Activated CD4-positive, alpha-beta T cell treated with anti-CD3 and anti-CD28 coated beads, Interleukin-2, amount 10 ng/mL, durations not matched to agents 7 days and 5 days (primary cell): ENCODE measurements at regions not wholly inside any gene's neighbourhood (a gene's known extent, or its start where the extent isn't known, plus 50 kb on each side); places are given as distances from the start of the nearest gene placed in this dataset.
A peak's percentile ranks its signal among the peaks of the same experiment; 100 is the strongest.
"Not testable (repeated sequence)": the region's sequence is repeated elsewhere in the genome, so short reads cannot be mapped to it uniquely, and the experiment has no call there.

Experiments used
- CTCF ChIA-PET: fragments of 350-600 bp; sonication (Branson Sonifier 250); formaldehyde crosslinking; loops from one replicate; lab custom pipeline; 2021; ENCODE audit warnings: antibody characterized with exemption; lab: Charles Lee
- POLR2A ChIA-PET: fragments of 350-600 bp; sonication (Branson Sonifier 250); formaldehyde crosslinking; loops from one replicate; lab custom pipeline; 2021; ENCODE audit warnings: antibody characterized with exemption; lab: Charles Lee
- DNase-seq: peaks from one replicate; pipeline ENCODE4 v3.0.0-alpha.2; 2020
- H3K27ac Mint-ChIP-seq: one replicate; pipeline ENCODE4 v1.8.0; 2021; ENCODE audit warnings: mild to moderate bottlenecking, moderate library complexity, mixed read lengths
- H3K27me3 Mint-ChIP-seq: one replicate; pipeline ENCODE4 v1.8.0; 2021; ENCODE audit warnings: mixed read lengths
- H3K36me3 Mint-ChIP-seq: one replicate; pipeline ENCODE4 v1.8.0; 2021; ENCODE audit warnings: low read depth, mixed read lengths
- H3K4me1 Mint-ChIP-seq: one replicate; pipeline ENCODE4 v1.8.0; 2021; ENCODE audit warnings: mixed read lengths
- H3K4me3 Mint-ChIP-seq: one replicate; pipeline ENCODE4 v1.8.0; 2021; ENCODE audit warnings: mild to moderate bottlenecking, moderate library complexity, mixed read lengths
- H3K9me3 Mint-ChIP-seq: one replicate; pipeline ENCODE4 v1.8.0; 2021; ENCODE audit warnings: mixed read lengths

DNA sequence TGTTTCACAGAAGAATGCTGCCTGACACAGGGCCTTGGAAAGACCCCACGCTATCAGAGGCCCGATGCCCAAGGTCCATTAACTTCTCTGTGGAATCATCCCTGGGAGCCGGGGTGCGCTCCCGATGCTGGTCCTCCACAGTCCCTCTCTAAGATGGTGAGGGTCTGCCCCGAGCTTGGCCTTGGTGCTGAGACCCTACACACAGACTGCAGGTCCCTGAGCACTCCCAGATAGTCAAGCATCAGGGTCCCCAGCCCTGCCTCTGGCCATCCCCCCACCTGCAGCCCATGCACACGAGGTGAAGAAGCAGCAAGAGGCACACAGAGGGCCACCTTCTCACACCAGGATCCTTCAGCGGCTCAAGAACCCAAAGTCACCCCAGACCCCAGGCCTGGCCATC is 263.3 kb downstream of the MYCN start:
- no peak overlapping the region for H3K4me3 Mint-ChIP-seq
- POLR2A ChIA-PET, result no interaction called here
- DNase-seq, result no peak
- no peaks in the 10 kb centered on the region for H3K4me1 Mint-ChIP-seq
- H3K27ac Mint-ChIP-seq, result no peak overlapping the region
- H3K36me3 Mint-ChIP-seq, result no peaks in the 10 kb centered on the region
- H3K27me3 Mint-ChIP-seq, result peaks cover 5% of the 10 kb centered on the region
- no peaks in the 10 kb centered on the region for H3K9me3 Mint-ChIP-seq
- CTCF ChIA-PET, result no interaction called here

DNA sequence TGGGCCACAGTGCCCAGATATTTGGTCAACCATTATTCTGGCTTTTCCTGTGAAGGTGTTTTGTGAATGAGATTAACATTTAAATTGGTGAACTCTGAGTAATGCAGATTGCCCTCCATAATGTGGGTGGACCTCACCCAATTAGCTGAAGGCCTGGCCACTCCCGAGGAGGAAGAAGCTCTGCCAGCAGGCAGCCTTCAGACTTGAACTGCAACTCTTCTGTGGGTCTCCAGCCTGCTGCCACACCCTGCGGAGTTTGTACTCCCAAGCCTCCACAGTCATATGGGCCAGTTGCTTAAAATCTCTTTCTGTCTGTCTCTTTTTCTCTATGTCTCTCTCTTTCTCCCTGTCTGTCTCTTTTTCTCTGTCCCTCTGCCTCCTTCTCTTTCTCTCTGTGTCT is 262.7 kb downstream of the MYCN start:
- POLR2A ChIA-PET, result no interaction called here
- DNase-seq, result no peak
- no peaks in the 10 kb centered on the region for H3K36me3 Mint-ChIP-seq
- H3K4me3 Mint-ChIP-seq, result no peak overlapping the region
- H3K9me3 Mint-ChIP-seq, result no peaks in the 10 kb centered on the region
- H3K27me3 Mint-ChIP-seq, result peaks cover 5% of the 10 kb centered on the region
- CTCF ChIA-PET, result no interaction called here
- no peaks in the 10 kb centered on the region for H3K4me1 Mint-ChIP-seq
- no peak overlapping the region for H3K27ac Mint-ChIP-seq

DNA sequence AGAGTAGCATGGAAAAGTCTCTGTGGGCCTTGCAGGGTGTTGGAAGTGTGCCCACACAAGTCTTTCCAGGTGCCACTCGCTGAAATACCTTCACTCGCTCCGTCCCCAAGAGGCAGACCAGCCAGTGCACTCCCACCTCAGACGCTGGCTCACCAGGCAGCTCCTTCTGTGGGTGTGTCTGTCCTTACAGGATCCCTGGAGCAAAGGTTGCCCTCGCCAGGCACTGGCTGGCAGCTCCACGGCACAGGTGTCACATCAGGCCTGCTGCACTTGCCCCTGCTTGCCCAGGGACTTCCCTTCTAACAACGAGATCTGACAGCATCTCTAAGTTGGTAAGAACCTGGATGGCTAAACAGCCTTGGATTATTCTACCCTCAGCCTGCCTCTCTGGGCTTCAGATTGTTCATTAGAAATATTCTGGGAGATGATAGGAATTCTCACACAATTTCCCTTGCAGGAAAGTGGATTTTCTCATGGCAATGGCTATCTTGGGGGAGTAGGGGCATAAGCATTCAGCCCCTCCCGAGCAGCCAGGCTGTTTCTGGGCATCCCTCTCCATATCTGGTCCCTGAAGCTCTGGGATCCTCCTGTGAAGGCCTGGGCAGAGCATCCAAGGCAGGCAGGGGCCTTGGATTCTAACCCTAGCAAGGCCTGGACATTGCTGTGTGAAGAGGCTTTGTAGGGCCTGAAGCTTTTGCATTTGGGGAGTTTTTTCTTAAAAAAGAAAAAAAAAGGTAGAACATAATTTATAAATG is 262.1 kb downstream of the MYCN start:
- Mint-ChIP-seq H3K27me3 (peaks cover 4% of the 10 kb centered on the region), H3K36me3 (no peaks in the 10 kb centered on the region), H3K4me1 (no peaks in the 10 kb centered on the region), H3K4me3 (no peak overlapping the region), H3K27ac (no peak overlapping the region), H3K9me3 (no peaks in the 10 kb centered on the region)
- DNase-seq, result no peak
- ChIA-PET POLR2A (no interaction called here), CTCF (no interaction called here)

DNA sequence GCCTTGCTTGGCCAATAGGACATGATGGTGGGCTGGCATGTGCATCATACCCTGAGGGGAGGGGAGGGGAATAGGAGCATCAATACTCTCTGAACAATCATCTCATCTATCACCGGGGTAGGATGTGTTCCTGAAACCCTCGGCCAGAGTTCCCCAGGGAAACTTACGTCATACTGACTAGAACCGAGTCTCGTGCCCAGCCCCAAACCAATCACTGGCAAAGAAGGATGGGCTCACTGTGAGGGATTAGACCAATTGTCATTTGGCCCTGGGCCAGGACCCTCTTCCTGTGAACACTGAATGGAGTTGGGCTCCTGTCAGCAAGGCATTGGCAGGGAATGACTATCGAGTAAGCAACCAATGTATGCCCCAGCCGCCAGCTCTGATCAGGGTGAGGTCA is 261.5 kb downstream of the MYCN start:
- no peak overlapping the region for H3K4me3 Mint-ChIP-seq
- no peak overlapping the region for H3K27ac Mint-ChIP-seq
- no peaks in the 10 kb centered on the region for H3K9me3 Mint-ChIP-seq
- no peaks in the 10 kb centered on the region for H3K36me3 Mint-ChIP-seq
- ChIA-PET CTCF (no interaction called here), POLR2A (no interaction called here)
- no peak for DNase-seq
- no peaks in the 10 kb centered on the region for H3K27me3 Mint-ChIP-seq
- H3K4me1 Mint-ChIP-seq, result no peaks in the 10 kb centered on the region

DNA sequence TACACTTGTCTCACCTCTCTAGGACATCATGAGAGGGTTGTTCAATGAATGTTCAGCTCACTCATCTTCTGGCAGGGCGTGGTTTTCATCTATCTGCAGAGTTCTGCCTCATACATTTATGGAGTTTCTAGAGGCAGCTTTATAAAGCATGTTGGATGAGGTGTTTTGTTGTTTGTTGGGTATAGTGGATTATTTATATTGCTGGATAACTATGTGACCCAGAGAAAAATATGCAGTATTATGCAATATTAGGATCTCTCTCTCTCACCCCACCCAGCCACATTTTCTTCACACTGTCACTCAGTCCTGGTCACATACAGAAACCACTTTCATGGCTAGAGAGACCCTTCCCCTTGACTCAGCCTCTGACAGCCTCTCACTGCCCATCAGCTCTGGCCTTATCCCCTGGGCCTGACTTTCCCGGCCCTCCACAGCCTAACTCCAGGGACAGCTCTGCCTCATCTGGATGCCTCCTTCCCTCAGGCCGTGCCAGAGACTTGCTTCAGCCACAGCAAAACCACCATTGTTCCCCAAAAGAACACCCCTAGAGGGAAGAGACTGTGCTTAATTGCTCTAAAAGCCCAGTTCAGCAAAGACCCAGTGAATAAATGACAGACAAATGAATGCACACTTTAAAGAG is 260.3 kb downstream of the MYCN start:
- H3K9me3 Mint-ChIP-seq, result no peaks in the 10 kb centered on the region
- H3K4me1 Mint-ChIP-seq, result no peaks in the 10 kb centered on the region
- POLR2A ChIA-PET, result interaction anchor here (0.6 kb wide), 1 partner anchor 18 kb away, joined by 3 read pairs; no protein-coding TSS in a partner anchor
- no peaks in the 10 kb centered on the region for H3K27me3 Mint-ChIP-seq
- H3K36me3 Mint-ChIP-seq, result no peaks in the 10 kb centered on the region
- no peak for DNase-seq
- CTCF ChIA-PET, result no interaction called here
- H3K27ac Mint-ChIP-seq, result no peak overlapping the region
- H3K4me3 Mint-ChIP-seq, result no peak overlapping the region

DNA sequence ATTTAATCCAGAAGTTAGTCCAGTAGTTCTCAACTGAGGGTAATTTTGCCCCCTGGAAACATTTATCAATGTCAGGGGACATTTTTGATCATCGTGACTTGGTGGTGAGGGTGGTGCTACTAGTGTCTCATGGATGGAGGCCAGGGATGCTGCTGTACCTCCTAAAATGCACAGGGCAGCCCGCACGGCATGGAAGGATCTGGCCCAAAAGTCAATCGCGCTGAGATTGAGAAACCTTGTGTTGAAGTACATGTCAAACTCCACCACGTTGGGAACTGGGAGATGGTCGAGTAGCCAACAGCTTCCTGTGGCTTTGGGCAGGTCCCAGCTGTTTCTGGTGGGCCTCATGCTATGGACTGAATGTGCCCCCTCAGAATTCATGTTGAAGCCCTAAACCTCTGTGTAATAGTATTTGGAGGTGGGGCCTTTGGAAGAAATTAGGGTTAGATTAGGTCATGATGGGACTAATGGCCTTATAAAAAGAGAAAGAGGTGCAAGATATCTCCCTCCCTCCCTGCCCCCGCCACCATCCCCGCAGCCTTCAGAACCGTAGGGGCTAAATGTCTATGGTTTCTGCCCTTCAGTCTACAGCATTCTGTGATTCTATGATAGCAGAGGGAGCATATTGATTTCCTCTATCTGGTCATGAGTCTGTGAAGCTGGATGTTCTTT is 259.7 kb downstream of the MYCN start:
- Mint-ChIP-seq H3K27ac (no peak overlapping the region), H3K9me3 (no peaks in the 10 kb centered on the region), H3K4me3 (no peak overlapping the region), H3K27me3 (no peaks in the 10 kb centered on the region), H3K36me3 (no peaks in the 10 kb centered on the region), H3K4me1 (no peaks in the 10 kb centered on the region)
- POLR2A ChIA-PET, result interaction anchor here (0.6 kb wide), 1 partner anchor 18 kb away, joined by 3 read pairs; no protein-coding TSS in a partner anchor
- no peak for DNase-seq
- CTCF ChIA-PET, result no interaction called here

DNA sequence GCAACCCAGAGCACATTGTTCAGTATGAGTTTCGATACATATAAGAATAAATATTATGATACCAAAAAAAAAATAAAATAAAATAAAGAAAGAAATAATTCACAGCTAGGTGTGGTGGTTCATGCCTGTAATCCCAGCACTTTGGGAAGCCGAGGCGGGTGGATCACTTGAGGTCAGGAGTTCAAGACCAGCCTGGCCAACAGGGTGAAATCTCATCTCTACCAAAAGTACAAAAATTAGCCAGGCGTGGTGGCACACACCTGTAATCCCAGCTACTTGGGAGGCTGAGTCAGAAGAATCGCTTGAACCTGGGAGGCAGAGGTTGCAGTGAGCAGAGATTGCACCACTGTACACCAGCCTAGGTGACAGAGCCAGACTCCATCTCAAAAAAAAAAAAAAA is 258.9 kb downstream of the MYCN start:
- POLR2A ChIA-PET, H3K27me3 Mint-ChIP-seq, DNase-seq, H3K4me3 Mint-ChIP-seq, H3K36me3 Mint-ChIP-seq, H3K27ac Mint-ChIP-seq, H3K9me3 Mint-ChIP-seq, H3K4me1 Mint-ChIP-seq: not testable (repeated sequence)
- CTCF ChIA-PET, result interaction anchor here (0.6 kb wide), 1 partner anchor 50 kb away, joined by 3 read pairs; no protein-coding TSS in a partner anchor

DNA sequence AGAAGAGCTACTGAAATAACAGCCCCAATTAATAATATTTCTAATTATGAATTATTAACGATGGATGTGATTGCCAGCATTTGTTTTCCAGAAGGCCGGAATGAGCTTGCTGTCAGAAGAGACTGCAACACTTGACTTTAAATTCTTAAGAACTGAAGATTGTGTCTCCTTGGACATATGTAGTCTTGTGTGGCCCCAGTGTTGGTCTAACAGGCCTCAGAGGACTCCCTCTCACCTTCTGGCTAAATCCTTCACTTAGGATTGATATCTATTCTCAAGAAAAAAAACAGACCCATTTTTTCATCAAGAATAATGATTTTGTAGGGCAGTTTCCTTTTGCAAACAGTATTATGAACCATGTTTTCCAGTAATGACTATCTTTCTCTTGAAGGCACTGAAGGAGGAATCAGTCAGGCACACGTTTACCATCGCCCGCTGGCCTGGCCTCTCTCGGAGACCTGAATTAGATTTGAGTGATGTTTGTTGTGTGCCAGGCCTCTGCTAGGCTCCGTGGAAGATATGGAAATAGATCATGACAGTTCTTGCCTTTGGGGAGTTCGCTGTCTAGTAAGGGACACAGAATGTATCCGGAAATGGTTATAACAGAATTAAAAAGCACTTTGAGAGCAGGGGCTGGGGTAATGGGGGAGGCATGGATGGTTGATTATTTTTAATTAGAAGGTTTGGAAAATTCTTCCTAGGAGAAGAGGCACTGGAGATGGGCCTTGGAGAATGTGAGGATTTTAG is 258.0 kb downstream of the MYCN start:
- H3K27ac Mint-ChIP-seq, result no peak overlapping the region
- H3K9me3 Mint-ChIP-seq, result no peaks in the 10 kb centered on the region
- CTCF ChIA-PET, result no interaction called here
- H3K27me3 Mint-ChIP-seq, result no peaks in the 10 kb centered on the region
- no peak overlapping the region for H3K4me3 Mint-ChIP-seq
- POLR2A ChIA-PET, result no interaction called here
- no peaks in the 10 kb centered on the region for H3K36me3 Mint-ChIP-seq
- H3K4me1 Mint-ChIP-seq, result no peaks in the 10 kb centered on the region
- DNase-seq, result no peak

DNA sequence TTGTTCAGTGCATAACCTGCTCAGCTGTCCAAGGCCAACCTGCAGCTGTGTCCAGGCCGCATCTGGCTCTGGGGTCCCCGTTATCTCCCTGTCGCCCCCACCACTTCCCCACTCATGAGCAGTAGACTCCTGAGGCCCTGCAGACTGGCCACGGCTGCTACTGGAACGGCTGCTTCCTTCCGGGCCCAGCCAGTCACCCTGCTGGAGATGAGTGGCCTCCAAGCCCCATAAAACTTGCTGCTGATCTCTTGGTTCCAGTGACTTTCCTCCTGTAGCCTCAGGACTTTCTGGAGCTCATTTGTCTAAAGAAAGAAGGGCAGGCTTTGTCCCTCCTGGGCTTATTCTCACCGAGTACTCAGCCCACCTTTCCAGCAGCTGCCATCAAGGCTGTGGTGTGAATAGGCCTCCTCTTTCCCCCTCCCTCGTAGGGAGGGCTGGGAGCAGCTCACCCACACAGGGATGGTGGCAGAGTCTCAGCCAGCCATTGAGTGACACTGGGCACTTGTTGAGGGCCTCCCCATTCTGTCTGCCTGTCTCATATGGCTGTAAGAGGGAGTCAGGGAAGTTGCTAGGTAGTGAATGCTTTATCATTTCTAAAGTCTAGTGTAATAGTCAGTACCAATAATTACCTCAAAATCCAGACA is 257.3 kb downstream of the MYCN start:
- H3K4me1 Mint-ChIP-seq, result no peaks in the 10 kb centered on the region
- ChIA-PET CTCF (no interaction called here), POLR2A (no interaction called here)
- no peaks in the 10 kb centered on the region for H3K27me3 Mint-ChIP-seq
- H3K4me3 Mint-ChIP-seq, result no peak overlapping the region
- peak overlapping the region; percentile 46 for H3K27ac Mint-ChIP-seq
- no peaks in the 10 kb centered on the region for H3K9me3 Mint-ChIP-seq
- no peaks in the 10 kb centered on the region for H3K36me3 Mint-ChIP-seq
- DNase-seq, result no peak

DNA sequence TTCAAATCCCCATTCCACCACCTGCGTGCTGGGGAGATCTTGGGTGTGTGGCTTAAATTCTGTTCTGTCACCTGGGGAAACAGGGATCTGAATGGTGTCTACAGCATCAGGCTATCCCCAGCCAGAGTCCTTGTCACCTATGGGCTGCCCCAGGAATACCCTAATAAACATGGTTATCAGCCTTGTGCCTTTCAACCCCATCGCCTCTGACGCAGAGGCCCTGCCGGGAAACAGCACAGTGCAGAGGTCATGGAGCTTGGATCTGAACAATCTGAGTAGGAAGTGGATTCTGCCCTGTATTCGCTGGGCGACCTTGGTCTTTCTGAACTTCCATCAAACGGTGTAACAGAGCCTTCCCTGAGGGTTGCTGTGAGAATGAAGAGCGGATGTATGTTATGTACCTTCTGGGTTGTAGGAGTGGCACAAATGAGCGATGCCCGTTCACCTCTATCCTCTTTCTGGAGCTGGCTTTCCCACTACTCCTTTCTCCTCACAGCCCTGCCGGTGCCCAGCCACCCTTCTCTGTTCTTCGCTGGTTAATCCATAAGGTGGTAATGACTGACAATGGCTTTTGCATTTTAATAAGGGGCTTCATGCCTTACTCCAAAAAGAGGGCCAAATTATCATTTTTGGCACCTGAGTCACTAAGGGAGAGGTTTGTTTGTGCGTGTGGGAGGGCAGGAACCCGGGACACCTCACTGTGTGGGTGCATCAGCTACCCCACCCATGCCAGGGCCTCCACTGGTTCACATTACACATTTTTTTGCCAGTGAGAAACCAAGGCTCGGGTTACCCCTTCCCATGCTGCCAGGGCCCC is 256.5 kb downstream of the MYCN start:
- no peak for DNase-seq

DNA sequence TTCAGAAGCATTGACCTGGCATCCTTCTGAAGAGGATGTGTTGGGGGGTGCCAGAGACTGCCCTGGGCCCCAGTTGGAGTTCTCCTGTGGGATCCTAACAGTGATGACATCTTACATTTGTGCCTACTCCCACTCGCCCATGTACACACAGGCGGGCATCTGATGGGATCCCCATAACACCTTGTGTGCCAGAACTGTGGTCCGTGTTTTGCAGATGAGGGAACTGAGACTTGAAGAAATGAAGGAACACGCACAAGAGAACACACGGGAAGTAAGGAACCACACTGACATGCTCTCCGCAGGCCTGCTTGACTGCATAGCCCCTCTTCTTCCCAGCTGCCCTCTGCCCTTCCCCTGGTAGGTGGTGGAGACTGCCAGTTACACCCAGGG is 255.3 kb downstream of the MYCN start:
- Mint-ChIP-seq H3K9me3 (no peaks in the 10 kb centered on the region), H3K4me1 (no peaks in the 10 kb centered on the region), H3K27ac (no peak overlapping the region), H3K36me3 (no peaks in the 10 kb centered on the region), H3K27me3 (no peaks in the 10 kb centered on the region), H3K4me3 (no peak overlapping the region)
- ChIA-PET POLR2A (no interaction called here), CTCF (no interaction called here)
- DNase-seq, result no peak

More for the DNA sequence above, 256.5 kb downstream of the MYCN start:
- Mint-ChIP-seq H3K27ac (no peak overlapping the region), H3K4me1 (no peaks in the 10 kb centered on the region), H3K36me3 (no peaks in the 10 kb centered on the region), H3K9me3 (no peaks in the 10 kb centered on the region), H3K27me3 (no peaks in the 10 kb centered on the region), H3K4me3 (no peak overlapping the region)
- POLR2A ChIA-PET, result no interaction called here
- CTCF ChIA-PET, result no interaction called here
